GM13976 (cell line): ENCODE measurements at regions not wholly inside any gene's neighbourhood (a gene's known extent, or its start where the extent isn't known, plus 50 kb on each side); places are given as distances from the start of the nearest gene placed in this dataset.

Experiments
- DNase-seq: peaks from one replicate; pipeline ENCODE4 v3.0.0; 2012; ENCODE audit warnings: low spot score
- in situ Hi-C: fragments of 300-500 bp; cut with MboI; formaldehyde crosslinking; loops from one replicate; pipeline ENCODE4 v1.12.0; 2022; ENCODE audit warnings: low sequenced_read_pairs, mixed read lengths, inconsistent platforms; ENCODE audit not compliant: unreplicated experiment
- TF ChIP-seq, protein P1 (sequence below): IDR thresholded peaks from 2 replicates; pipeline ENCODE4 v1.5.1; 2012; ENCODE audit warnings: borderline replicate concordance, mild to moderate bottlenecking; ENCODE audit not compliant: insufficient read depth; ENCODE audit errors: extremely low read depth, missing control alignments, control extremely low read depth

DNA sequence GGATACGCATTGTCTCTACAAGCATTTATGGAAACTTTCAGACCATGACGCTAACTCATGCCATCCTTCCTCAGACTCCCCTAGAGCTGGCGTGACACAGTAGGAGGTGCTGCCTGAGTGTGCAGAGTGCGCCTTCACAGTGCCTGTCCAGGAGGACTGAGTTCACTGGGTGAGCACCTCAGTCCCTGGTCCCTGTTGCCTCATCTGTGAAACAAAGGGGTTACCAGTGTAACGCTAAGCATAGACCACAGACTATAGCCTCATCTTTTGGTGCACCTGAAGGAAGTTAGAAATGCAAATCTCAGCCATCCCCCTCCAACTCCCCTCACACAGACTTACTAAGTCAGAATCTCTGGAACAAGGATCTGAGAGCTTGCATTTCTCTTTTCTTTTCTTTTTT is 142.8 kb downstream of the TMEM17 start:
- TF ChIP-seq, protein P1, sequence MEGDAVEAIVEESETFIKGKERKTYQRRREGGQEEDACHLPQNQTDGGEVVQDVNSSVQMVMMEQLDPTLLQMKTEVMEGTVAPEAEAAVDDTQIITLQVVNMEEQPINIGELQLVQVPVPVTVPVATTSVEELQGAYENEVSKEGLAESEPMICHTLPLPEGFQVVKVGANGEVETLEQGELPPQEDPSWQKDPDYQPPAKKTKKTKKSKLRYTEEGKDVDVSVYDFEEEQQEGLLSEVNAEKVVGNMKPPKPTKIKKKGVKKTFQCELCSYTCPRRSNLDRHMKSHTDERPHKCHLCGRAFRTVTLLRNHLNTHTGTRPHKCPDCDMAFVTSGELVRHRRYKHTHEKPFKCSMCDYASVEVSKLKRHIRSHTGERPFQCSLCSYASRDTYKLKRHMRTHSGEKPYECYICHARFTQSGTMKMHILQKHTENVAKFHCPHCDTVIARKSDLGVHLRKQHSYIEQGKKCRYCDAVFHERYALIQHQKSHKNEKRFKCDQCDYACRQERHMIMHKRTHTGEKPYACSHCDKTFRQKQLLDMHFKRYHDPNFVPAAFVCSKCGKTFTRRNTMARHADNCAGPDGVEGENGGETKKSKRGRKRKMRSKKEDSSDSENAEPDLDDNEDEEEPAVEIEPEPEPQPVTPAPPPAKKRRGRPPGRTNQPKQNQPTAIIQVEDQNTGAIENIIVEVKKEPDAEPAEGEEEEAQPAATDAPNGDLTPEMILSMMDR = no peak
- in situ Hi-C loops = no loop called here
- DNase-seq = peak; percentile 72

DNA sequence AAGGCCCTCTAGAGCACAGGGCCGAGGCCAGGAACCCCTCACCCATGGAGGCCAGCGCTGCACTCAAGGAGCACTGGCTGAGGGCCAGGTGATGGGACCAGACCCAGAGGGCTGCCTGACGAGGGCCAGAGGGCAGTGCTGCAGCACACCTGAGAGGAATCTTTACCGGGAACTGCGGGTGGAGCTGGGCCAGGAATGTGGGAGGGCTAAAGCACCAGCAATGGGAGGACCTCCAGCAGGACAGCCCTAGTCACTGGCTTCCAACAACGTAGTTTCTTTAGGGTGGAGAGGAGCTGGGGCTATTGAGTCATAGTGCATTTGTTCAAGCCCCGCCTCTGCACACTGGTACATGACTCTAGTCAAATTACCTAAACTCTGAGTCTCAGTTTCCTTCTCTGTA is 143.4 kb downstream of the TMEM17 start:
- TF ChIP-seq, protein P1 = no peak
- in situ Hi-C loops = no loop called here

DNA sequence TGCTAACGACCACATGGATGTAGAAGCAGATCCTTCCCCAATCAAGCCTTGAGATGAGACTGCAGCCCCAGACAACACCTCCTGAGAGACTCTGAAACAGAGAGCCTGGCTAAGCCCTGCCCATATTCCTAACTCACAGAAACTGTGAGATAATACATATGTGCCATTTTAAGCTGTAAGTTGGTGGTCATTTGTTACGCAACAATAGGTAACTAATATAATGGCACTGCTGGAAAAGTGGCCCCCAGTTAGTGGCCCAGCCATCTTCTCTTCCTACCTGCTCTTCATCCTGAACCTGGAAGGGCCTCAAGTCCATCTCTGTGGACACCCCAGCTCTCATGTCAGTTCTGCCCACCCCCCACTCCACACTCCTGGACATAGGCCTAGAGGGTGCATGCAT is 144.0 kb downstream of the TMEM17 start:
- in situ Hi-C loops = no loop called here
- no peak for DNase-seq
- TF ChIP-seq, protein P1 = no peak

More for the DNA sequence above, 143.4 kb downstream of the TMEM17 start:
- peak; percentile 66 for DNase-seq

DNA sequence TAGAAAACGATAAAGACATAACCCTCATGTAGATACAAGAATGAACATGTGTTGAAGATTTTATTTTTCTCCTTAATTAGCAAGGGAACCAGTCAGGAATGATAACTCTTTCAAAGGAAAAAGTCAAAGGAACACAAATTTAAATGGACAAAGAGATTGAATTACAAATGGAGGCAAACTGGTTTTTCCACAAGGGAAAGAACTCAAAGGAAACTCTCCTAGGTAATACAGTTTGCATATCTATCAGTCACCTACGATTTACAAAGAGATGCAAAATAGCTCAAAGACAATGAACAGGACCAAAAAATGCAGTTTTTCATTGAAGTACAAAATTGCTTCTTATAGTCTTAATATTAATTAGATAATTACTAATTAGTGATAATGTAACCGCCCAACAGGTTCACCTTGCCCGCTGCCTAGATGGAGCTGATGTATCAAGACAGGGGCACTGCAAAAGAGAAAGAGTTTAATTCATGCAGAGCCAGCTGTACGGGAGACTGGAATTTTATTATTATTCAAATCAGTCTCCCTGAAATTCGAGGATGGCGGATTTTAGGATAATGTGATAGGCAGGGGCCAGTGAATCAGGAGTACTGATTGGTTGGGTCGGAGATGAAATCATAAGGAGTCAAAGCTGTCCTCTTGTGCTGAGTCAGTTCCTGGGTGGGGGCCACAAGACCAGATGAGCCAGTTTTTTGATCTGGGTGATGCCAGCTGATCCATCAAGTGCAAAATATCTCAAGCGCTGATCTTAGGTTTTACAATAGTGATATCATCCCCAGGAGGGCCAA is 151.0 kb downstream of the TMEM17 start:
- in situ Hi-C loops = no loop called here
- no peak for DNase-seq
- TF ChIP-seq, protein P1 = no peak

DNA sequence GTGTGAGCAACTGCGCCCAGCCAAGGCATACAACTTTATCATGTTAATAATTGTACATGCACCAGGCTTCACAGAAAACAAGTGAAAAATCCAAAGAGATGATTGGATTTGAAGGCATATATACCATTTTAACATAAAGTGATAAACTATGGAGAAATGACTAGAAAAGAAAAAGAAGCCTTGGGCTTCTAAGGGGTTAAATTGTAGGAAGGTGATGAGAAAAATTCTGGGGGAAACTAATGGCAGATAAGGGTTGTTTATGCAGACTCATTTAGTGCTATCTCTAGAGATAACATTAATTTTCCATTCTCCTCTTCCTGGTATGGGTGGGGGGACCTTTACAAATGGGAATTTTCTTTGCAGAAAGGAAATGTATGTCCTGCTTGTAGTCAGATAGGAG is 154.0 kb downstream of the TMEM17 start:
- TF ChIP-seq, protein P1 = no peak
- no peak for DNase-seq
- in situ Hi-C loops = no loop called here

DNA sequence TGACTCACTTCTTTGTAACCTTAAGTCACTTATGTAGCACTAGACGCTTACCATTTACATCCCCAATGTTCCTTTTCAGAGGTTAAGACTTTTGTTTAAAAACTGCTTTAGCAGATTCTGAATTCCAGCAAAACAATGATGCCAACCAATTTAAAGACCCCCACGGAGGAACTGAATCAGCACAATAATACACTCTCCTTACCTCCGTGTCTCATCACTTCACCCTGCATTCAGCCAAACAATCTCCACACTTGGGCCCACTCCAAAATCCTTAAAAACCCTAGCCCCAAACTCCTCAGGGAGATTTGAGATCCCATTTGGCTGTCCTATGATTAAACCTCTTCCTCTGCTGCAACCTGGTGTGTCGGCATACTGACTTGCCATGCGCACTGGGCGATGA is 153.9 kb downstream of the B3GNT2 start:
- in situ Hi-C loops = no loop called here
- TF ChIP-seq, protein P1 = no peak

DNA sequence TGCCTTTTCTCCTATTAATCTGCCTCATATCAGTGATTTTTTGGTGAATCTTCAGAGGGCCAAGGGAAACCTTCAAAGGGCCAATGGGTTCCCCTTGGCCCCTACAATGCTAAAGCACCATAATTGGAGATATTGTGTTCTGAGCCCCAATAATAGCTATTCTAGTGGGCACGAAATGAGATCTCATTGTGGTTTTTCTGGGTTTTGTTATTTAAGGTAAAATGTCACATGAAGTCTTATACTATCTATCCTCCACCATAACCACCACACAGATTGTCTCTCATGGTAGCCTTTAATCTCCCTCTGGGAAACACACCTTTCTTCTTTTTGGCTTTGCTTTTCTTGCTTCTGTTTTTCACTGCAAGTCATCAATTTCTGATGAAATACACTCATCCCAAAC is 152.8 kb downstream of the B3GNT2 start:
- DNase-seq = no peak
- TF ChIP-seq, protein P1 = no peak
- in situ Hi-C loops = no loop called here

More for the DNA sequence above, 153.9 kb downstream of the B3GNT2 start:
- DNase-seq = no peak
